ENCODE measurements at regions not wholly inside any gene's neighbourhood (a gene's known extent, or its start where the extent isn't known, plus 50 kb on each side); places are given as distances from the start of the nearest gene placed in this dataset.
"Not testable (repeated sequence)": the region's sequence is repeated elsewhere in the genome, so short reads cannot be mapped to it uniquely, and the experiment has no call there.

- Histone ChIP-seq H3K27me3 (ENCODE audit: low read length) (no peaks in the 10 kb centered on the region), H3K4me2 (ENCODE audit: low read length) (no peak overlapping the region), H3F3A (ENCODE audit: low read length, unreplicated experiment) (no peaks in the 10 kb centered on the region), H3K27ac (ENCODE audit: low read length) (no peak overlapping the region), H3K4me3 (ENCODE audit: low read length) (no peak overlapping the region), H3K9me3 (ENCODE audit: low read length) (no peaks in the 10 kb centered on the region), H3K9me2 (replicated peaks; ENCODE audit: low read length) (no peaks in the 10 kb centered on the region), H3K79me2 (ENCODE audit: low read length) (no peaks in the 10 kb centered on the region), H3K4me1 (ENCODE audit: insufficient read depth, low read length) (no peaks in the 10 kb centered on the region; the same call in 1 of the 2 replicates), H2AFZ (ENCODE audit: low read length) (no peak overlapping the region), H3K9ac (ENCODE audit: low read length) (no peak overlapping the region), H4K20me1 (ENCODE audit: low read length) (no peaks in the 10 kb centered on the region), H3K36me3 (ENCODE audit: low read depth, low read length) (no peaks in the 10 kb centered on the region)
- ATAC-seq (no peak), DNase-seq (no peak)
- ChIA-PET POLR2A (ENCODE audit: unreplicated experiment) (no interaction called here), CTCF (no interaction called here)
- intact Hi-C loops (cut with micrococcal nuclease): no loop called here
- no TSS peak for BruUV-seq (replicated peaks)
- no peak for TF ChIP-seq CTCF (conservative IDR thresholded peaks at IDR 0.05; ENCODE audit: low read depth, low read length)
- no peak for TF ChIP-seq EZH2 (IDR thresholded peaks at IDR 0.05; ENCODE audit: low read length, unreplicated experiment)
- no peak for TF ChIP-seq EZH2phosphoT487 (IDR thresholded peaks at IDR 0.05; ENCODE audit: borderline replicate concordance, low read length)
Observed at GRCh38 chr12:14214495-14214894, 151.0 kb upstream of the ATF7IP start.

GRCh38 chr12:14215949-14216348 lies 149.5 kb upstream of the ATF7IP start:
- Histone ChIP-seq H2AFZ (ENCODE audit: low read length) (peak overlapping the region; percentile 54; the same call in 1 of the 2 replicates), H3K4me2 (ENCODE audit: low read length) (peak overlapping the region; percentile 12)
- H3K27ac ChIP-seq (ENCODE audit: low read length); intact Hi-C loops (cut with micrococcal nuclease); H3F3A ChIP-seq (ENCODE audit: low read length, unreplicated experiment); H3K4me1 ChIP-seq (ENCODE audit: insufficient read depth, low read length); H3K9me3 ChIP-seq (ENCODE audit: low read length); H3K36me3 ChIP-seq (ENCODE audit: low read depth, low read length); ATAC-seq; H3K27me3 ChIP-seq (ENCODE audit: low read length); POLR2A ChIA-PET (ENCODE audit: unreplicated experiment); H3K9me2 ChIP-seq (replicated peaks; ENCODE audit: low read length); CTCF ChIA-PET; H3K79me2 ChIP-seq (ENCODE audit: low read length); H3K4me3 ChIP-seq (ENCODE audit: low read length); DNase-seq; H3K9ac ChIP-seq (ENCODE audit: low read length); H4K20me1 ChIP-seq (ENCODE audit: low read length); BruUV-seq (replicated peaks): not testable (repeated sequence)

GRCh38 chr12:14216405-14217294 lies 148.8 kb upstream of the ATF7IP start:
- no TSS peak for BruUV-seq (replicated peaks)
- H3K36me3 ChIP-seq (ENCODE audit: low read depth, low read length): no peaks in the 10 kb centered on the region
- intact Hi-C loops (cut with micrococcal nuclease): no loop called here
- H3K79me2 ChIP-seq (ENCODE audit: low read length): no peaks in the 10 kb centered on the region
- CTCF ChIA-PET: no interaction called here
- H4K20me1 ChIP-seq (ENCODE audit: low read length): no peaks in the 10 kb centered on the region
- H3K4me3 ChIP-seq (ENCODE audit: low read length): no peak overlapping the region
- peak overlapping the region; percentile 54 for H2AFZ ChIP-seq (ENCODE audit: low read length)
- no peak for TF ChIP-seq EZH2 (IDR thresholded peaks at IDR 0.05; ENCODE audit: low read length, unreplicated experiment)
- TF ChIP-seq CTCF (conservative IDR thresholded peaks at IDR 0.05; ENCODE audit: low read depth, low read length): no peak
- no peak for TF ChIP-seq EZH2phosphoT487 (IDR thresholded peaks at IDR 0.05; ENCODE audit: borderline replicate concordance, low read length)
- H3K27me3 ChIP-seq (ENCODE audit: low read length): no peaks in the 10 kb centered on the region
- no peaks in the 10 kb centered on the region for H3K9me3 ChIP-seq (ENCODE audit: low read length)
- no peaks in the 10 kb centered on the region for H3K9me2 ChIP-seq (replicated peaks; ENCODE audit: low read length)
- peak overlapping the region; percentile 12 for H3K4me2 ChIP-seq (ENCODE audit: low read length)
- no peak overlapping the region for H3K9ac ChIP-seq (ENCODE audit: low read length)
- no peak overlapping the region for H3K27ac ChIP-seq (ENCODE audit: low read length)
- DNase-seq (peak; percentile 4), ATAC-seq (no peak)
- POLR2A ChIA-PET (ENCODE audit: unreplicated experiment): no interaction called here
- no peaks in the 10 kb centered on the region for H3F3A ChIP-seq (ENCODE audit: low read length, unreplicated experiment)
- H3K4me1 ChIP-seq (ENCODE audit: insufficient read depth, low read length): no peaks in the 10 kb centered on the region; the same call in 1 of the 2 replicates
